ENCODE measurements at regions not wholly inside any gene's neighbourhood (a gene's known extent, or its start where the extent isn't known, plus 50 kb on each side); places are given as distances from the start of the nearest gene placed in this dataset.
"Not testable (repeated sequence)": the region's sequence is repeated elsewhere in the genome, so short reads cannot be mapped to it uniquely, and the experiment has no call there.

DNA sequence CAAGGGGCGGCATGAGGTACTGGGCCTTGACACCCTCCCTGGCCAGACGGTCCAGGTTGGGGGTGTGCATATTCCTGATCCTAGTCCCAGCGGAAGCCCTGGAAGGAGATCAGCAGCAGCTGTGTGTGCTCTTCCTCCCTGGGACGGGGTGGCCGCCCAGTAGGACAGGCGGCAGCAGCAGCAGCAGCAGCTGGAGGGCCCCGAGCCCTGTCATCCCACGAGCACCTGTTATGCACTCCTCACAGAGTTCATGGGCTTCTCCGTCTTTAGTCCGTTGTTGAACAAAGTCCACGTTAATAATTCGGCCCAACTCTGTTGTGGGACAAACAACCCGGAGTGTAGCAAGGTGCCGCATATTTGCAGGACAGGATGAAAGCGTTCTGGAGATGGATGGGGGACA, 205.6 kb downstream of the OTOP1 start:
- TF ChIP-seq, protein P1, sequence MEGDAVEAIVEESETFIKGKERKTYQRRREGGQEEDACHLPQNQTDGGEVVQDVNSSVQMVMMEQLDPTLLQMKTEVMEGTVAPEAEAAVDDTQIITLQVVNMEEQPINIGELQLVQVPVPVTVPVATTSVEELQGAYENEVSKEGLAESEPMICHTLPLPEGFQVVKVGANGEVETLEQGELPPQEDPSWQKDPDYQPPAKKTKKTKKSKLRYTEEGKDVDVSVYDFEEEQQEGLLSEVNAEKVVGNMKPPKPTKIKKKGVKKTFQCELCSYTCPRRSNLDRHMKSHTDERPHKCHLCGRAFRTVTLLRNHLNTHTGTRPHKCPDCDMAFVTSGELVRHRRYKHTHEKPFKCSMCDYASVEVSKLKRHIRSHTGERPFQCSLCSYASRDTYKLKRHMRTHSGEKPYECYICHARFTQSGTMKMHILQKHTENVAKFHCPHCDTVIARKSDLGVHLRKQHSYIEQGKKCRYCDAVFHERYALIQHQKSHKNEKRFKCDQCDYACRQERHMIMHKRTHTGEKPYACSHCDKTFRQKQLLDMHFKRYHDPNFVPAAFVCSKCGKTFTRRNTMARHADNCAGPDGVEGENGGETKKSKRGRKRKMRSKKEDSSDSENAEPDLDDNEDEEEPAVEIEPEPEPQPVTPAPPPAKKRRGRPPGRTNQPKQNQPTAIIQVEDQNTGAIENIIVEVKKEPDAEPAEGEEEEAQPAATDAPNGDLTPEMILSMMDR (IDR thresholded peaks at IDR 0.05 in 2 of 3, conservative IDR thresholded peaks at IDR 0.05 in 1 of 3; ENCODE audit: control insufficient read depth in 2 of 3, extremely low read depth in 1 of 3, insufficient read depth in 1 of 3, low read depth in 3 of 3, low read length in 3 of 3), result not testable (repeated sequence)
- not testable (repeated sequence) for TF ChIP-seq DPF2 (IDR thresholded peaks at IDR 0.05); SMC3 (IDR thresholded peaks at IDR 0.05; ENCODE audit: borderline replicate concordance, low read length); HDAC6 (IDR thresholded peaks at IDR 0.05; ENCODE audit: unreplicated experiment); YY1 (IDR thresholded peaks at IDR 0.05; ENCODE audit: low read depth, low read length); ZZZ3 (IDR thresholded peaks at IDR 0.05; ENCODE audit: control insufficient read depth, insufficient read length, low read depth); NR2C2 (IDR thresholded peaks at IDR 0.05; ENCODE audit: borderline replicate concordance, control insufficient read depth, insufficient read length, low read depth); EZH2 (IDR thresholded peaks at IDR 0.05; ENCODE audit: borderline replicate concordance, control insufficient read depth, low read depth, low read length); POLR2AphosphoS5 (IDR thresholded peaks at IDR 0.05; ENCODE audit: low read length); POLR2A (IDR thresholded peaks at IDR 0.05; ENCODE audit: low read depth, low read length); CREB1 (IDR thresholded peaks at IDR 0.05; ENCODE audit: low read depth); RFX5 (IDR thresholded peaks at IDR 0.05; ENCODE audit: low read depth, low read length)
- TF ChIP-seq, protein P2, sequence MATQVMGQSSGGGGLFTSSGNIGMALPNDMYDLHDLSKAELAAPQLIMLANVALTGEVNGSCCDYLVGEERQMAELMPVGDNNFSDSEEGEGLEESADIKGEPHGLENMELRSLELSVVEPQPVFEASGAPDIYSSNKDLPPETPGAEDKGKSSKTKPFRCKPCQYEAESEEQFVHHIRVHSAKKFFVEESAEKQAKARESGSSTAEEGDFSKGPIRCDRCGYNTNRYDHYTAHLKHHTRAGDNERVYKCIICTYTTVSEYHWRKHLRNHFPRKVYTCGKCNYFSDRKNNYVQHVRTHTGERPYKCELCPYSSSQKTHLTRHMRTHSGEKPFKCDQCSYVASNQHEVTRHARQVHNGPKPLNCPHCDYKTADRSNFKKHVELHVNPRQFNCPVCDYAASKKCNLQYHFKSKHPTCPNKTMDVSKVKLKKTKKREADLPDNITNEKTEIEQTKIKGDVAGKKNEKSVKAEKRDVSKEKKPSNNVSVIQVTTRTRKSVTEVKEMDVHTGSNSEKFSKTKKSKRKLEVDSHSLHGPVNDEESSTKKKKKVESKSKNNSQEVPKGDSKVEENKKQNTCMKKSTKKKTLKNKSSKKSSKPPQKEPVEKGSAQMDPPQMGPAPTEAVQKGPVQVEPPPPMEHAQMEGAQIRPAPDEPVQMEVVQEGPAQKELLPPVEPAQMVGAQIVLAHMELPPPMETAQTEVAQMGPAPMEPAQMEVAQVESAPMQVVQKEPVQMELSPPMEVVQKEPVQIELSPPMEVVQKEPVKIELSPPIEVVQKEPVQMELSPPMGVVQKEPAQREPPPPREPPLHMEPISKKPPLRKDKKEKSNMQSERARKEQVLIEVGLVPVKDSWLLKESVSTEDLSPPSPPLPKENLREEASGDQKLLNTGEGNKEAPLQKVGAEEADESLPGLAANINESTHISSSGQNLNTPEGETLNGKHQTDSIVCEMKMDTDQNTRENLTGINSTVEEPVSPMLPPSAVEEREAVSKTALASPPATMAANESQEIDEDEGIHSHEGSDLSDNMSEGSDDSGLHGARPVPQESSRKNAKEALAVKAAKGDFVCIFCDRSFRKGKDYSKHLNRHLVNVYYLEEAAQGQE (IDR thresholded peaks at IDR 0.05; ENCODE audit: low read depth, low read length), result not testable (repeated sequence)
- TF ChIP-seq, protein P3, sequence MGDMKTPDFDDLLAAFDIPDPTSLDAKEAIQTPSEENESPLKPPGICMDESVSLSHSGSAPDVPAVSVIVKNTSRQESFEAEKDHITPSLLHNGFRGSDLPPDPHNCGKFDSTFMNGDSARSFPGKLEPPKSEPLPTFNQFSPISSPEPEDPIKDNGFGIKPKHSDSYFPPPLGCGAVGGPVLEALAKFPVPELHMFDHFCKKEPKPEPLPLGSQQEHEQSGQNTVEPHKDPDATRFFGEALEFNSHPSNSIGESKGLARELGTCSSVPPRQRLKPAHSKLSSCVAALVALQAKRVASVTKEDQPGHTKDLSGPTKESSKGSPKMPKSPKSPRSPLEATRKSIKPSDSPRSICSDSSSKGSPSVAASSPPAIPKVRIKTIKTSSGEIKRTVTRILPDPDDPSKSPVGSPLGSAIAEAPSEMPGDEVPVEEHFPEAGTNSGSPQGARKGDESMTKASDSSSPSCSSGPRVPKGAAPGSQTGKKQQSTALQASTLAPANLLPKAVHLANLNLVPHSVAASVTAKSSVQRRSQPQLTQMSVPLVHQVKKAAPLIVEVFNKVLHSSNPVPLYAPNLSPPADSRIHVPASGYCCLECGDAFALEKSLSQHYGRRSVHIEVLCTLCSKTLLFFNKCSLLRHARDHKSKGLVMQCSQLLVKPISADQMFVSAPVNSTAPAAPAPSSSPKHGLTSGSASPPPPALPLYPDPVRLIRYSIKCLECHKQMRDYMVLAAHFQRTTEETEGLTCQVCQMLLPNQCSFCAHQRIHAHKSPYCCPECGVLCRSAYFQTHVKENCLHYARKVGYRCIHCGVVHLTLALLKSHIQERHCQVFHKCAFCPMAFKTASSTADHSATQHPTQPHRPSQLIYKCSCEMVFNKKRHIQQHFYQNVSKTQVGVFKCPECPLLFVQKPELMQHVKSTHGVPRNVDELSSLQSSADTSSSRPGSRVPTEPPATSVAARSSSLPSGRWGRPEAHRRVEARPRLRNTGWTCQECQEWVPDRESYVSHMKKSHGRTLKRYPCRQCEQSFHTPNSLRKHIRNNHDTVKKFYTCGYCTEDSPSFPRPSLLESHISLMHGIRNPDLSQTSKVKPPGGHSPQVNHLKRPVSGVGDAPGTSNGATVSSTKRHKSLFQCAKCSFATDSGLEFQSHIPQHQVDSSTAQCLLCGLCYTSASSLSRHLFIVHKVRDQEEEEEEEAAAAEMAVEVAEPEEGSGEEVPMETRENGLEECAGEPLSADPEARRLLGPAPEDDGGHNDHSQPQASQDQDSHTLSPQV (IDR thresholded peaks at IDR 0.05), result not testable (repeated sequence)

Data from GM12878 (cell line).